SKM-1 (cell line): ENCODE measurements at regions not wholly inside any gene's neighbourhood (a gene's known extent, or its start where the extent isn't known, plus 50 kb on each side); places are given as distances from the start of the nearest gene placed in this dataset.
"Not testable (repeated sequence)": the region's sequence is repeated elsewhere in the genome, so short reads cannot be mapped to it uniquely, and the experiment has no call there.

Experiments
- DNase-seq: peaks from one replicate; lab custom pipeline; 2025; ENCODE audit not compliant: unreplicated experiment; lab: John Stamatoyannopoulos, UW

GRCh38 chr13:18837179-18837745 is 344.4 kb downstream of the TUBA3C start:
- not testable (repeated sequence) for DNase-seq

GRCh38 chr13:18836371-18837178 is 345.0 kb downstream of the TUBA3C start:
- DNase-seq = not testable (repeated sequence)

DNA sequence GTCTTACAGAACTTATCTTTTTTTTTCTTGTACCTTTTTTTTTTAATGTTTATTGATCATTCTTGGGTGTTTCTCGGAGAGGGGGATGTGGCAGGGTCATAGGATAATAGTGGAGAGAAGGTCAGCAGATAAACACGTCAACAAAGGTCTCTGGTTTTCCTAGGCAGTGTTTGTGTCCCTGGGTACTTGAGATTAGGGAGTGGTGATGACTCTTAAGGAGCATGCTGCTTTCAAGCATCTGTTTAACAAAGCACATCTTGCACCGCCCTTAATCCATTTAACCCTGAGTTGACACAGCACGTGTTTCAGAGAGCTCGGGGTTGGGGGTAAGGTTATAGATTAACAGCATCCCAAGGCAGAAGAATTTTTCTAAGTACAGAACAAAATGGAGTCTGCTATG is 345.9 kb downstream of the TUBA3C start:
- not testable (repeated sequence) for DNase-seq

DNA sequence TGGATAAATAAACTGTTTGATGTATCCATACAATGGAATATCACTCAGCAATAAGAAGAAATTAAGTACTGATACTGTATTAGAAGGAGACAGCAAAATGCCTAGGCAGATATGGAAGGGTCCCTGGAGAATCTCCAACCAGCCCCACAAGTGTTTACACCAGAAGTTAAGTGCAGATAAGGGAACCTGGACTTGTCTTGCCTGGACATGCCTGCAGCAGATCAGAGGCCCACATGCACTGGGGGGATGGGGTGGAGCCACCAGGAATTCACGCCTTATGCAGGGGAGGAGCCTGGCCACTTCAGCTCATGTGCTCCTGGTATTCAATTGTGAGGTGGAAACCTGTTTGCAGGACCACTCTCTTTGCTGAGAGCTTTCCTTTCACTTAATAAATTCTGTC is 356.9 kb downstream of the TUBA3C start:
- DNase-seq = not testable (repeated sequence)

GRCh38 chr13:18822655-18823639 is 358.7 kb downstream of the TUBA3C start:
- DNase-seq = not testable (repeated sequence)

DNA sequence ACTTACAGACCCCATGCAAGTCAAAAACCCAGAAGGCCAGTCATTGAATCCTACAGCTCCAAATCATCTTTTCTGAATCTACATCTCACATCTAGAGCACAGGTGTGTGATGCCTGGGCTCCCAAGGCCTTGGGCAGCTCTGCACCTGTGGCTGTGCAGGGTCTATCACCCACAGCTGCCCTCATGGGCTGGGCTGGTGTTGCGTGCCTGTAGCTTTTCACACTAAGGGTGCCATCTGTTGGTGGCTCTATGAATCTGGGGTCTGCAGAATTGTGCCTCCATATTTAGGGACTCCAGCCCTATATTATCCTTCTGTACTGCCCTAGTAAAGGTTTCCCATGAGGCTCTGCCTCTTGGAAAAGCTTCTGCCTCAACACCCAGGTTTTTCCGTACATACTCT is 407.6 kb downstream of the TUBA3C start:
- DNase-seq = not testable (repeated sequence)

DNA sequence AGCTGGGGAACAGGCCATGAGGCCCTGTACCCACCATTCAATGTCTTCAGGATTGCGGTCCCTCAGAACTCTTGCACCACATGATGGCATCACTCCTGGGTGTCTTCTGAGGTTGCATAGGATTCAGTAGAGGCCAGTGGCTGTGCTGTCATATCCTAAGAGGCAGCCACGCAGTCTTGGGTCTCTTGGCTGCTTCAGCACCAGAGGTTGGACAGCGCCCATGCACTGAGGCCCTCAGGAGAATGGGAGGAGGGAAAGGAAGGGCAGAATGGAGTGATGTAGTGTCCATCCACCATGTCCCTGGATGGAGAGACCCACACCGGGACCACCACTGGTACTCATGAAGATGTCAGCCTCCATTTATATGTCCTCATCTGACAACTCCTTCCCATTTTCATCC is 439.9 kb downstream of the TUBA3C start:
- not testable (repeated sequence) for DNase-seq

GRCh38 chr13:18739310-18739709 is 442.3 kb downstream of the TUBA3C start:
- DNase-seq = no peak

DNA sequence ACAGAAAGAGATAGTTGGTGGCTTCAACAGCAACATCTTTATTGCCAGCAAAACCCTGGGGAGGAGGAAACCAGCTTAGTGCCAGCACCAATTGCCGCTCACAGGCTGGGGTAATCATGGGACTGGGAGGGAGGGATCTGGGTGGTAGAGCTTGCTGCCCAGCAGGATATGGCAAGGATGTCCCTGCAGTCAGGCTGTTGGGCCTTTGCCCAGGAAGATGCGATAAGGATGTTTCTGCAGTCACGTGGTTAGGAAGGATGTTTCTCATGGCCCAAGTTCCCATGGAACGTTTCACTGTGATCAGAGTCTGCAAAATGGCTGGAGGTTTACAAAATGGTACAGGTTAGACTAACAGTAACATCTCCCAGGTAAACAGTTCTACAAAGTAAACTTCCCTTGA is 443.5 kb downstream of the TUBA3C start:
- not testable (repeated sequence) for DNase-seq

DNA sequence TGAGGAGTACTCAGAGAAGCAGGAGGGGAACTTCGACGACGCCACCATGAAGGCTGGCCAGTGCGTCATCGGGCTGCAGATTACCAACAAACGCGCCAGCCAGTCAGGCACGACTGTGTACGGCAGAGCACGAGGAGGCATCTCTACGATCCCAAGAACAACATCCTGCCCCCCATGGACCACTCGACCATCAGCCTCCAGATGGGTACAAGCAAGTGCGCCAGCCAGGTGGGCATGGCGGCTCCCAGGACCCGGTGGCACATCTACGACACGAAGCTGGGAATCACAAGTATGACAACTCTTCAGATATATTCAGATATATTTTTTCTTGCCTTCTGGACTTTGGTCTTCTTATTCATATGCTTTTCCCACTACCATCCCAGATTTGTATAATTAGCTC is 454.5 kb downstream of the TUBA3C start:
- DNase-seq = not testable (repeated sequence)

DNA sequence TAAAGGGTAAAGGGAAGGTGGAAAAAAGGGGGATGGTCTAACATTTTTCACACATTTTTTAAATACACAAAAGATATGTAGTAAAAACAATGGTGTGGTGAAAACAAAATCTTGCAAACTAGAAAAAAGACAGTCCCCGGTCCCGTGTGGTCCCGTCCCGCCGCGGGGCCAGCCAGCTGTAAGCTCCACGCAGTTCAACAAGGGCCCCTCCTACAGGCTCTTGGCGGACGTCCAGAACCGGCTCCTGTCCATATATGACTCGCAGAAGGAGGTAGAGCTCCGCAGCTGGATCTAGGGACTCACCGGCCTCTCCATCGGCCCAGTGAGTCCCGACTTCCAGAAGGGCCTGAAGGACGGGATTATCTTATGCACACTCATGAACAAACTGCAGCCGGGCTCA is 455.1 kb downstream of the TUBA3C start:
- not testable (repeated sequence) for DNase-seq

DNA sequence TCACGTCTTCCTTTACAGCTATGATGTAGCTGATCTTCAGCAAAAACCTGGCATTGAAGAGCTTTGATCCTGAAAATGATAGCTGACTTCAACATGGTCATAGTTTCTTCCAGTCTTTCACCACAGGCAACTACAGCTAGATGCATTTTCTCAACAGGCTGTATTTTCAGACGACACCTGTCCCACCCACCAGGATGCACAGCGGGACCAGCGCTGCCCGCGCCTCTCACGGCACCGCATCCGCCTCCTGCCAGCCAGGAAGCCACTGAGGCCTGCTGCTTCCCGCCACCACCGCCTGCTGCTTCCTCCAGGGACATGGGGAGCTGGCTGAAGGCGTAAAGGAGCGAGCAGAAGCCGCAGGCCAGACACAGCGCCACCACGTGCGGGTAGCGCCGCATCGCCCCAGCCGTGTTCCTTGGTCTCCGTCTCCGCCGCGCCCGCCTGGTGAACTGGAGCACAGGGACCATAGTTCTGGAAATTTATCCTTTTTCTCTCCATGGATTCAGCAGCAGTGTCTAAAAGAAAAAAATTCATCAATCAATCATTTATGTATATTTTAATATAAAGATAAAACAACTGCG is 456.3 kb downstream of the TUBA3C start:
- DNase-seq = not testable (repeated sequence)

DNA sequence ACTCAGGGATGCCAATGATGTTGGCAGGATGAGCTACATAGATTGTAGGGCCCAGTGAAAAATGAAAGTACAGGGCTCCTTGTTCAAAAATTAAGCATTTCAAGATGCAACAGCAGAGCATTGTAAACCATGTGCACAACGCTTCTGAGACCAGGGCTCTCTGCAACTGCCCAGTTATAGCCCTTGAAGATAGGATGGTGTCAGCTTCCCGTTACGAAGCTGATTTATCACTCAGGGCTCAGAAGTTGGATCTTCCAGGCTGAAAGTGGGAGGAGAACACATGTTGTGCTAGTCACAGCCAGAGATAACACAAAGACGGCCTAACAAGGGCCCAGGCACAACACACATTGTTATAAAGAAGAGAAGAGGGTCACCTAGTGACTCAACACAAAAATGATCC is 466.7 kb downstream of the TUBA3C start:
- DNase-seq = no peak

DNA sequence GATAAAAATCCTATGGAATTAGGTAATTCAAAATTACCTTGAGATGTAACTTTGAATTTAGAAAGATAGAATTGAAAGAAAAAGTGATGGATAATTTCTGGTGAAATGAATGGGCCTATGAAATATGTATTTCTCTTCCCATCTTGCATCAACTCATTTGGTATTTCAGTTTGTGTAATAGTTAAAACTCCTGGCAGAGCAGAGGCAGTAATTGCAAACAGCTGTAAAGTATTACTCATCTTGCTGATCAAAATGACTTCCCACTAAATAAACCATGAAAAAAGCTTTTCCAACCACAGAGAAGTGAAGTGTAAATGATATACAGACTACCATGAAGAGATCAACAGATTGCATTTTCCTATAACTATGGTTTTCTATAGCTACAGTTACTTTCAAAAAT is 471.0 kb downstream of the TUBA3C start:
- DNase-seq = not testable (repeated sequence)

DNA sequence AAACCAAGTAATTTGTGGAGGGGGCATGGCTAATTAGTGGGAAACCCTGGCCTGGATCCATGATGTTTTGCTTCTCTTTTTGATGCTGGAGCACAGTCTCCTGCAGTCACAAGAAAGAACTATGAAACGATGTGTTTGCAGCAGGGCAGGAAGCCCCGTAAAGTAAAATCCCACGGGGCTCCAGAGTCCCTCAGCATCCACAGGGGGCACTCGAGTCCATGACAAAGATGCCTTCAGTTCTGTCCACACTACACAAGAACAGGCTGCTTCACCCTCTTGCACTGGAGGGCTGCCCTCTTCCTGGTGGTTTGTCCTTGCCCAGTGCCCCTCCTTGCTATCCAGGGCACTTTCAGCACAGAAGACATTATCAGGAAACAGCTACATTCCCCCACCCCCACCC is 475.1 kb downstream of the TUBA3C start:
- not testable (repeated sequence) for DNase-seq

- not testable (repeated sequence) for DNase-seq
Measured at GRCh38 chr13:18702464-18703247, 479.0 kb downstream of the TUBA3C start.

- not testable (repeated sequence) for DNase-seq
Measured at GRCh38 chr13:18698332-18698731, 483.3 kb downstream of the TUBA3C start.

DNA sequence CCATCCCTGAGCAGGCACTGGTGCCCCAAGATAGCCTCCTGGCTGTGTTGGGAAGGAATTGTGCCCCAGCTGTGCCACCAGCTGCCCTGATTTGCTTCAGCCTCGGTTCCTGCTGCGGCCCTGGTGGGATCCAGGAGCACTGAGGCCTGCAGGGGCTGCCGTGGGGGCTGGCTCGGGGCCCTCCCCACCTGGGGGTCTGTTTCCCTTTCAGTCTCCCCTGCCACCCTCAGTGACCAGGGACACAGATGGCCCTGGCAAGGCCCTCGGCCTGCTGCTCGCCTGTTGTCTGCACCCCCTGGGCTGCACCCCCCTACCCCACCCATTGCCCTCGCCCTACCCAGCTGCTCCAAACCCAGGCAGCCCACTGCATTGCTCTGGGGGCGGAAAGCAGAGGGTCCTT is 483.8 kb downstream of the TUBA3C start:
- DNase-seq = not testable (repeated sequence)

DNA sequence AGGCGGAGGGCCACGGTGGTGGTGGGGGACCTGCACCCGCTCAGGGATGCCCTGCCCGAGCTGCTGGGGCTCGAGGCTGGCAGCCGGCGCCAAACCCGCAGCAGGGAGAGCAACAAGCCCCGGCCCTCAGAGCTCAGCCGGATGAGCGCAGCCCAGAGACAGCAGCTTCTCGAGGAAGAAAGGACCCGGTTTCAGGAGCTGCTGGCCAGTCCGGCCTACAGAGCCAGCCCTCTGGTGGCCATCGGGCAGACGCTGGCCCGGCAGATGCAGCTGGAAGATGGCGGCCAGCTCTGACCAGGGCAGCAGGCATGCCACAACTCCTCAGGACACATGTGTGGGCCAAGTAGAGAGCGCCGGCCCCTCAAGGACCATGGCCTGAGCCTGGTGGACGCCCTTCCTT is 484.4 kb downstream of the TUBA3C start:
- DNase-seq = not testable (repeated sequence)

DNA sequence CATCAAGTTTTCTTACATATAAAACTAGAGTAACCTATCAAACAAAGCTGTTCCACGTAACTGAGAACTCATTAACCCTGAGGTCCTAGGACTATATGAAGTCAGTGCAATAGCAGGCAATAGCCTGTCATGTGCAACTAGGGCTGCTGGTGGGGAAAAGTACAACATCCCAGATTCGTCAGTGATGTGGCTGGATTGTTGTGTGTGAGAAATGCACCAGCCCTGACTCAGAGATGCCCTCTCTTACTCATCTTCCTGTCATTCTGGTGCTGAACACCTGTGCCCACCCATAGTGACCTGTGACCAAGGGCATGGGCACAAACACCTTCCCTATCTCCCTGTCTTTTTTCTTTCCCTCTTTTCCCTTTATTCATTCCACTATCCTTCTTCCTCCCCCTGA is 504.2 kb downstream of the TUBA3C start:
- DNase-seq = not testable (repeated sequence)
